ENCODE measurements at regions not wholly inside any gene's neighbourhood (a gene's known extent, or its start where the extent isn't known, plus 50 kb on each side); places are given as distances from the start of the nearest gene placed in this dataset.

- Histone ChIP-seq H3K4me1 (peaks cover 8% of the 10 kb centered on the region), H3K4me3 (no peak overlapping the region), H3K9me3 (replicated peaks) (no peaks in the 10 kb centered on the region), H3K27me3 (ENCODE audit: low read depth) (peaks cover 55% of the 10 kb centered on the region), H3K27ac (replicated peaks) (no peak overlapping the region), H3K36me3 (no peaks in the 10 kb centered on the region)
- no peak for DNase-seq
- intact Hi-C loops (cut with micrococcal nuclease) = no loop called here
- TF ChIP-seq, protein P1, sequence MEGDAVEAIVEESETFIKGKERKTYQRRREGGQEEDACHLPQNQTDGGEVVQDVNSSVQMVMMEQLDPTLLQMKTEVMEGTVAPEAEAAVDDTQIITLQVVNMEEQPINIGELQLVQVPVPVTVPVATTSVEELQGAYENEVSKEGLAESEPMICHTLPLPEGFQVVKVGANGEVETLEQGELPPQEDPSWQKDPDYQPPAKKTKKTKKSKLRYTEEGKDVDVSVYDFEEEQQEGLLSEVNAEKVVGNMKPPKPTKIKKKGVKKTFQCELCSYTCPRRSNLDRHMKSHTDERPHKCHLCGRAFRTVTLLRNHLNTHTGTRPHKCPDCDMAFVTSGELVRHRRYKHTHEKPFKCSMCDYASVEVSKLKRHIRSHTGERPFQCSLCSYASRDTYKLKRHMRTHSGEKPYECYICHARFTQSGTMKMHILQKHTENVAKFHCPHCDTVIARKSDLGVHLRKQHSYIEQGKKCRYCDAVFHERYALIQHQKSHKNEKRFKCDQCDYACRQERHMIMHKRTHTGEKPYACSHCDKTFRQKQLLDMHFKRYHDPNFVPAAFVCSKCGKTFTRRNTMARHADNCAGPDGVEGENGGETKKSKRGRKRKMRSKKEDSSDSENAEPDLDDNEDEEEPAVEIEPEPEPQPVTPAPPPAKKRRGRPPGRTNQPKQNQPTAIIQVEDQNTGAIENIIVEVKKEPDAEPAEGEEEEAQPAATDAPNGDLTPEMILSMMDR (IDR thresholded peaks at IDR 0.05; ENCODE audit: borderline replicate concordance) = no peak
These were observed 327.4 kb downstream of the MN1 start for GRCh38 chr22:27474112-27474571.

DNA sequence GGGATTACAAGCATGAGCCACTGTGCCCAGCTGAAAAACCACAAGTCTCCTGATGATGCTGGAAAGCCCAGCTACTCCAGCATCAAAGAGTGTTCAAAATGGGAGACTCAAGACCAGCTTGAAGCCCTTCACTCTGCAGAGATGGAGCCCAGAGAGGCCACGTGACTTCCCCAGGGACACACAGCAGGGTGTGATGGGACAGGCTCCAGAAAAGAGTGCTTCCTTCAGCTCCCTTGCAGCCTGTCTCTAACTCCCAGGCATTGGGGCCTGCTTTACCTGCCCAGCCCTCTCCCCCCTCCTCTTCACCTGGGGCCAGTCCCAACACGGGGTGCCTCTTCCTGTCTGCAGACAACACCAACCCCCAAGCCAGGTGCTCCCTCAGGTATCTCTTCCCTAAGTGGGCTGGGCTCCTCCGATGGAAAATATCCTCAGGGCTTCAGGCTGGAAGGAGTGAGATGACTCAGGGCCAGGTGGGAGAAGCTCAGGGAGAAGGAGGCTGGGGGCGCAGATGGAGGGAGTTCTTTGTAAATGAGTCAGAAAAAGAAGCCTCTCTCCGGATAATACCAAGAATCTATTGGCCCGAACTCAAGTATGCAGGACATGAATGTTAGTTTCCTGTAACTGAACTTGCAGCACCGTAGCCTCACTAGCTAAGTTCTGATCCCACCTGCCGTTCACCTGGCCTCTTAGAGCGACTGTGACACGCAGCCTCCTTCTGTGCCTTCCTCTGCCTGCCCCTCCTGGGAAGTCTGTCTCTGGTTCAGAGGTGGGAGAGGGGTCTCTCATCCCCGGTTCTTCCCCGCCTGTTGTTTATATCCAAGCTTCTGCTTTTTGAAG lies 326.6 kb downstream of the MN1 start:
- Histone ChIP-seq H3K27ac (replicated peaks) (no peak overlapping the region), H3K9me3 (replicated peaks) (no peaks in the 10 kb centered on the region), H3K36me3 (no peaks in the 10 kb centered on the region), H3K27me3 (ENCODE audit: low read depth) (peaks cover 53% of the 10 kb centered on the region), H3K4me1 (peaks cover 8% of the 10 kb centered on the region), H3K4me3 (no peak overlapping the region)
- intact Hi-C loops (cut with micrococcal nuclease) = no loop called here
- DNase-seq = no peak
- TF ChIP-seq, protein P1 (IDR thresholded peaks at IDR 0.05; ENCODE audit: borderline replicate concordance) = no peak

- Histone ChIP-seq H3K9me3 (replicated peaks) (no peaks in the 10 kb centered on the region), H3K27me3 (ENCODE audit: low read depth) (peaks cover 59% of the 10 kb centered on the region), H3K4me3 (no peak overlapping the region), H3K4me1 (peaks cover 8% of the 10 kb centered on the region), H3K36me3 (no peaks in the 10 kb centered on the region), H3K27ac (replicated peaks) (no peak overlapping the region)
- no peak for DNase-seq
- intact Hi-C loops (cut with micrococcal nuclease) = no loop called here
- TF ChIP-seq, protein P1 (IDR thresholded peaks at IDR 0.05; ENCODE audit: borderline replicate concordance) = no peak
These were observed 326.0 kb downstream of the MN1 start for GRCh38 chr22:27475548-27475897.

- H3K36me3 ChIP-seq = no peaks in the 10 kb centered on the region
- intact Hi-C loops (cut with micrococcal nuclease) = no loop called here
- no peak for DNase-seq
- peaks cover 62% of the 10 kb centered on the region for H3K27me3 ChIP-seq (ENCODE audit: low read depth)
- no peaks in the 10 kb centered on the region for H3K9me3 ChIP-seq (replicated peaks)
- no peak overlapping the region for H3K27ac ChIP-seq (replicated peaks)
- TF ChIP-seq, protein P1 (IDR thresholded peaks at IDR 0.05; ENCODE audit: borderline replicate concordance) = no peak
- H3K4me1 ChIP-seq = peaks cover 8% of the 10 kb centered on the region
- no peak overlapping the region for H3K4me3 ChIP-seq
These were observed 325.2 kb downstream of the MN1 start for GRCh38 chr22:27476318-27476717.

DNA sequence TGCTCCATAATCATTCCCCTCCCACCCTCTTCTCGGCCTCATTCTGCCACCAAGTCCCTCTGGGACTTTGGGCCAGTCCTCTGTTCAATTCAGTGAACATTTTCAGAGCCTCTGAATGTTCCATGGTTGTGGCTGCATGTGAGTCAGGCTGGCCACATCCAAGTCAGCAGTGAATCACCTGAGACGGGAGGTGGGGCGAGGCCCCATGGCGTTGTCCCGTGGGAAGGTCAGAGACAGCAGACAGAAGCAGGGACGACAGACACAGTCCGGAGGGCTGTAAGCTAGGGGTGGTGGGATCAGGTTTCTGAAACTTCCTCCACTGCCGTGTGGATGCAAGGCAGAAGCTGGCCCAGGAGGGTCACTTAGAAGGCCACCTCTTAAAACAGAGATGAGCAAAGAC lies 324.8 kb downstream of the MN1 start:
- Histone ChIP-seq H3K27me3 (ENCODE audit: low read depth) (peaks cover 66% of the 10 kb centered on the region), H3K4me3 (no peak overlapping the region), H3K9me3 (replicated peaks) (no peaks in the 10 kb centered on the region), H3K36me3 (no peaks in the 10 kb centered on the region), H3K4me1 (peaks cover 8% of the 10 kb centered on the region), H3K27ac (replicated peaks) (no peak overlapping the region)
- TF ChIP-seq, protein P1 (IDR thresholded peaks at IDR 0.05; ENCODE audit: borderline replicate concordance) = no peak
- intact Hi-C loops (cut with micrococcal nuclease) = no loop called here
- no peak for DNase-seq

Measured in left ventricle myocardium inferior (tissue), 1 donor.